ENCODE measurements at regions not wholly inside any gene's neighbourhood (a gene's known extent, or its start where the extent isn't known, plus 50 kb on each side); places are given as distances from the start of the nearest gene placed in this dataset.
"Not testable (repeated sequence)": the region's sequence is repeated elsewhere in the genome, so short reads cannot be mapped to it uniquely, and the experiment has no call there.

GRCh38 chr14:105882626-105883025, 356.2 kb downstream of the TMEM121 start:
- Histone ChIP-seq H3K4me3 (no peak overlapping the region), H3K9me3 (ENCODE audit: control insufficient read depth in 4 of 4, insufficient read depth in 3 of 4, low read length in 3 of 4) (peaks cover 0 to under 1% (median 0%) of the 10 kb centered on the region in 4 donors), H3K27me3 (ENCODE audit: control insufficient read depth in 3 of 3, insufficient read depth in 3 of 3, low read length in 2 of 3) (no peaks in the 10 kb centered on the region), H3K4me1 (ENCODE audit: control insufficient read depth in 5 of 5, insufficient read depth in 5 of 5, low read length in 5 of 5) (no peaks in the 10 kb centered on the region), H3K9ac (ENCODE audit: insufficient read depth in 1 of 2, low read length in 2 of 2) (no peak overlapping the region), H3K27ac (ENCODE audit: low read depth in 1 of 2, low read length in 1 of 2) (no peak overlapping the region), H3K36me3 (ENCODE audit: control insufficient read depth in 4 of 4, insufficient read depth in 4 of 4, low read length in 4 of 4) (no peaks in the 10 kb centered on the region)
- DNase-seq (peak in 1 of 3 donors; percentile 3), ATAC-seq (ENCODE audit: insufficient read depth, low FRiP score) (no peak)
- 63 to 72% methylated on average over 4 to 5 of the region's 5 CpGs for WGBS, 2 donors
- TF ChIP-seq, protein P1, sequence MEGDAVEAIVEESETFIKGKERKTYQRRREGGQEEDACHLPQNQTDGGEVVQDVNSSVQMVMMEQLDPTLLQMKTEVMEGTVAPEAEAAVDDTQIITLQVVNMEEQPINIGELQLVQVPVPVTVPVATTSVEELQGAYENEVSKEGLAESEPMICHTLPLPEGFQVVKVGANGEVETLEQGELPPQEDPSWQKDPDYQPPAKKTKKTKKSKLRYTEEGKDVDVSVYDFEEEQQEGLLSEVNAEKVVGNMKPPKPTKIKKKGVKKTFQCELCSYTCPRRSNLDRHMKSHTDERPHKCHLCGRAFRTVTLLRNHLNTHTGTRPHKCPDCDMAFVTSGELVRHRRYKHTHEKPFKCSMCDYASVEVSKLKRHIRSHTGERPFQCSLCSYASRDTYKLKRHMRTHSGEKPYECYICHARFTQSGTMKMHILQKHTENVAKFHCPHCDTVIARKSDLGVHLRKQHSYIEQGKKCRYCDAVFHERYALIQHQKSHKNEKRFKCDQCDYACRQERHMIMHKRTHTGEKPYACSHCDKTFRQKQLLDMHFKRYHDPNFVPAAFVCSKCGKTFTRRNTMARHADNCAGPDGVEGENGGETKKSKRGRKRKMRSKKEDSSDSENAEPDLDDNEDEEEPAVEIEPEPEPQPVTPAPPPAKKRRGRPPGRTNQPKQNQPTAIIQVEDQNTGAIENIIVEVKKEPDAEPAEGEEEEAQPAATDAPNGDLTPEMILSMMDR (IDR thresholded peaks at IDR 0.05; ENCODE audit: control extremely low read depth, extremely low read depth) = no peak

- peaks cover 0 to 5% (median 1%) of the 10 kb centered on the region in 4 donors for H3K9me3 ChIP-seq (ENCODE audit: control insufficient read depth in 4 of 4, insufficient read depth in 3 of 4, low read length in 3 of 4)
- WGBS, 2 donors = 76 to 77% methylated on average over 17 of the region's 17 CpGs
- H3K27ac ChIP-seq (ENCODE audit: low read depth in 1 of 2, low read length in 1 of 2) = no peak overlapping the region
- H3K27me3 ChIP-seq (ENCODE audit: control insufficient read depth in 3 of 3, insufficient read depth in 3 of 3, low read length in 2 of 3) = no peaks in the 10 kb centered on the region
- no peaks in the 10 kb centered on the region for H3K4me1 ChIP-seq (ENCODE audit: control insufficient read depth in 5 of 5, insufficient read depth in 5 of 5, low read length in 5 of 5)
- TF ChIP-seq, protein P1 (IDR thresholded peaks at IDR 0.05; ENCODE audit: control extremely low read depth, extremely low read depth) = no peak
- peak in 1 of 3 donors; percentile 12 for DNase-seq
- no peaks in the 10 kb centered on the region for H3K36me3 ChIP-seq (ENCODE audit: control insufficient read depth in 4 of 4, insufficient read depth in 4 of 4, low read length in 4 of 4)
- ATAC-seq (ENCODE audit: insufficient read depth, low FRiP score) = no peak
- no peak overlapping the region for H3K9ac ChIP-seq (ENCODE audit: insufficient read depth in 1 of 2, low read length in 2 of 2)
- no peak overlapping the region for H3K4me3 ChIP-seq
Measured at GRCh38 chr14:105883066-105884005, 357.0 kb downstream of the TMEM121 start.

DNA sequence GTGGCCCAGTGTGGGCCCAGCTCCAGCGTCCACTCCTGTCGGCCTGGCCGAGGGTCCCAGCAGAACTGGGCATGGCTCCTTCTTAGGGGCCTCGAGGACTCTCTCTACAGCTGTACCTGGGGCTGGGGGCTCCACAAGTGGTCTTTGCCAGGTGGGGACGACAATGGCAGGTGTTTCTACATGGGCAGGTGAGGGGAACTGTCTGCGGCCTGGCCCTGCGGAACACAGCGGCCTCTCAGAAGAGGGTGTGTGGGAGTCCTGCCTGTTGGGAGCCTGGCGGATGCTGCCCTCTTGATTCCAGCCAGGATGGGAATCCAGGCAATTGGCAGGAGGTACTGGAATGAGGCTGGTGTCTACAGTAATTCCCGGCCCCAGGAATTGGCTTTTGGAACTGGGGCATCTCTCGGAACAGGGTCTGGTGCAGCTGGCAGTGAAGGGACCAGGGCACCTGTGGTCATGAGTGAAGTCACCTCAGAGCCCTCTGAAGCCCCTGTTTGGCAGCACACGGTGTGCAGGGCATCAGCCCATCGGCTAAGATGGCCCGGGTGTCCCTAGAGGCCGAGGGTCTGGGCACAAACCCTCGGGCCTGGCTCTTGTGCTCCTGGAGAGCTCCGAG, 357.9 kb downstream of the TMEM121 start:
- not testable (repeated sequence) for H3K27me3 ChIP-seq (ENCODE audit: control insufficient read depth in 3 of 3, insufficient read depth in 3 of 3, low read length in 2 of 3); H3K27ac ChIP-seq (ENCODE audit: low read depth in 1 of 2, low read length in 1 of 2); H3K4me3 ChIP-seq; H3K9me3 ChIP-seq (ENCODE audit: control insufficient read depth in 4 of 4, insufficient read depth in 3 of 4, low read length in 3 of 4); ATAC-seq (ENCODE audit: insufficient read depth, low FRiP score); H3K9ac ChIP-seq (ENCODE audit: insufficient read depth in 1 of 2, low read length in 2 of 2); H3K36me3 ChIP-seq (ENCODE audit: control insufficient read depth in 4 of 4, insufficient read depth in 4 of 4, low read length in 4 of 4); H3K4me1 ChIP-seq (ENCODE audit: control insufficient read depth in 5 of 5, insufficient read depth in 5 of 5, low read length in 5 of 5)
- WGBS, 2 donors = 60 to 76% methylated on average over 14 of the region's 17 CpGs
- peak in 1 of 3 donors; percentile 3 for DNase-seq

DNA sequence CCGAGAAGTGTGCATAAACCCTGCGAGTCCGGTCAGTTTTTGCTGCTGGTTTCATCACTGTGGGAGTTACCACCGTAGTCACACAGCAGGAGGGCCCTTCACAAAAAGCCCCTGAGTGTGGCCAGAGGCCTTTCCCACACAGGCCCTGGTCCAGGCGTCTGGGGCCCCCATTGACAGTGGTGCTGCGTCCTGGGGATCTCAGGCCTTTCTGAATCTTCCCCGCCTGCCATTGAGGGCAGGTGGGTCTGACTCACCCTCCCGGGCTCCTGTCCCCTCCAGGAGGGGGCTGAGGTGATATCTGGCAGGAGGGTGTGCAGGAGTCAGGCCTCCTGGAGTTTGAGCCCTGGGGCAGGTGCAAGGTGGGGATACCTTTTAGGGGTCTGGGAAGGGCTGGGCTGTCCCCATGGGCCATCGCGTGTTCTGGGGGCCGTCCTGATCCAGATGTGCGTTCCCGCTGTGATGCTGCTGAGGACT, 358.5 kb downstream of the TMEM121 start:
- no peak overlapping the region for H3K4me3 ChIP-seq
- H3K9ac ChIP-seq (ENCODE audit: insufficient read depth in 1 of 2, low read length in 2 of 2) = no peak overlapping the region
- H3K4me1 ChIP-seq (ENCODE audit: control insufficient read depth in 5 of 5, insufficient read depth in 5 of 5, low read length in 5 of 5) = no peaks in the 10 kb centered on the region
- no peaks in the 10 kb centered on the region for H3K36me3 ChIP-seq (ENCODE audit: control insufficient read depth in 4 of 4, insufficient read depth in 4 of 4, low read length in 4 of 4)
- no peaks in the 10 kb centered on the region for H3K27me3 ChIP-seq (ENCODE audit: control insufficient read depth in 3 of 3, insufficient read depth in 3 of 3, low read length in 2 of 3)
- ATAC-seq (ENCODE audit: insufficient read depth, low FRiP score) (no peak), DNase-seq (peak in 1 of 3 donors; percentile 10)
- H3K9me3 ChIP-seq (ENCODE audit: control insufficient read depth in 4 of 4, insufficient read depth in 3 of 4, low read length in 3 of 4) = peaks cover 0 to 5% (median 1%) of the 10 kb centered on the region in 4 donors
- H3K27ac ChIP-seq (ENCODE audit: low read depth in 1 of 2, low read length in 1 of 2) = no peak overlapping the region
- WGBS, 2 donors = 49 to 65% methylated on average over 13 of the region's 13 CpGs
- TF ChIP-seq, protein P1 (IDR thresholded peaks at IDR 0.05; ENCODE audit: control extremely low read depth, extremely low read depth) = no peak
